ENCODE measurements at regions not wholly inside any gene's neighbourhood (a gene's known extent, or its start where the extent isn't known, plus 50 kb on each side); places are given as distances from the start of the nearest gene placed in this dataset.

- intact Hi-C loops (cut with micrococcal nuclease; ENCODE audit: unreplicated experiment) = no loop called here
Measured at GRCh38 chr2:139438478-139438877, 658.3 kb upstream of the NXPH2 start.

GRCh38 chr2:139427164-139427563 is 647.0 kb upstream of the NXPH2 start:
- no peak for ATAC-seq
- BruUV-seq (replicated peaks) = no TSS peak
- Histone ChIP-seq H3K4me3 (ENCODE audit: low read depth in 2 of 2, low read length in 2 of 2) (no peak overlapping the region), H3K27ac (ENCODE audit: low read length) (no peak overlapping the region), H3K9me3 (ENCODE audit: control insufficient read depth, insufficient read depth, low read depth, low read length) (no peaks in the 10 kb centered on the region), H3K36me3 (ENCODE audit: control insufficient read depth, insufficient read depth, low read length) (no peaks in the 10 kb centered on the region), H3K27me3 (ENCODE audit: control insufficient read depth, insufficient read depth, low read length) (no peaks in the 10 kb centered on the region), H3K4me1 (ENCODE audit: control insufficient read depth, insufficient read depth, low read length) (no peaks in the 10 kb centered on the region)
- intact Hi-C loops (cut with micrococcal nuclease; ENCODE audit: unreplicated experiment) (no loop called here), in situ Hi-C loops (cut with HindIII; ENCODE audit: low pct_unique_long_range_greater_than_20kb, low sequenced_read_pairs) (no loop called here)
- CTCF ChIA-PET = no interaction called here
- TF ChIP-seq CTCF (IDR thresholded peaks at IDR 0.05) = no peak
- DNase-seq (ENCODE audit: low read depth, low spot score) = no peak
- POLR2A ChIA-PET = no interaction called here

More at GRCh38 chr2:139438478-139438877, 658.3 kb upstream of the NXPH2 start:
- DNase-seq (ENCODE audit: low read depth, low spot score) (no peak), ATAC-seq (no peak)
- Histone ChIP-seq H3K4me3 (ENCODE audit: low read depth in 2 of 2, low read length in 2 of 2) (no peak overlapping the region), H3K4me1 (ENCODE audit: control insufficient read depth, insufficient read depth, low read length) (no peaks in the 10 kb centered on the region), H3K36me3 (ENCODE audit: control insufficient read depth, insufficient read depth, low read length) (no peaks in the 10 kb centered on the region), H3K27me3 (ENCODE audit: control insufficient read depth, insufficient read depth, low read length) (no peaks in the 10 kb centered on the region), H3K27ac (ENCODE audit: low read length) (no peak overlapping the region), H3K9me3 (ENCODE audit: control insufficient read depth, insufficient read depth, low read depth, low read length) (no peaks in the 10 kb centered on the region)
- ChIA-PET CTCF (no interaction called here), POLR2A (no interaction called here)
- no TSS peak for BruUV-seq (replicated peaks)
- no peak for TF ChIP-seq CTCF (IDR thresholded peaks at IDR 0.05)
- no peak for TF ChIP-seq TCF7L2 (IDR thresholded peaks at IDR 0.05; ENCODE audit: low read depth, low read length)
- no peak for TF ChIP-seq POLR2AphosphoS5 (IDR thresholded peaks at IDR 0.05; ENCODE audit: low read depth, low read length)
- TF ChIP-seq SIN3A (IDR thresholded peaks at IDR 0.05; ENCODE audit: borderline replicate concordance, insufficient read depth, low read depth, low read length) = no peak
- TF ChIP-seq, protein P1, sequence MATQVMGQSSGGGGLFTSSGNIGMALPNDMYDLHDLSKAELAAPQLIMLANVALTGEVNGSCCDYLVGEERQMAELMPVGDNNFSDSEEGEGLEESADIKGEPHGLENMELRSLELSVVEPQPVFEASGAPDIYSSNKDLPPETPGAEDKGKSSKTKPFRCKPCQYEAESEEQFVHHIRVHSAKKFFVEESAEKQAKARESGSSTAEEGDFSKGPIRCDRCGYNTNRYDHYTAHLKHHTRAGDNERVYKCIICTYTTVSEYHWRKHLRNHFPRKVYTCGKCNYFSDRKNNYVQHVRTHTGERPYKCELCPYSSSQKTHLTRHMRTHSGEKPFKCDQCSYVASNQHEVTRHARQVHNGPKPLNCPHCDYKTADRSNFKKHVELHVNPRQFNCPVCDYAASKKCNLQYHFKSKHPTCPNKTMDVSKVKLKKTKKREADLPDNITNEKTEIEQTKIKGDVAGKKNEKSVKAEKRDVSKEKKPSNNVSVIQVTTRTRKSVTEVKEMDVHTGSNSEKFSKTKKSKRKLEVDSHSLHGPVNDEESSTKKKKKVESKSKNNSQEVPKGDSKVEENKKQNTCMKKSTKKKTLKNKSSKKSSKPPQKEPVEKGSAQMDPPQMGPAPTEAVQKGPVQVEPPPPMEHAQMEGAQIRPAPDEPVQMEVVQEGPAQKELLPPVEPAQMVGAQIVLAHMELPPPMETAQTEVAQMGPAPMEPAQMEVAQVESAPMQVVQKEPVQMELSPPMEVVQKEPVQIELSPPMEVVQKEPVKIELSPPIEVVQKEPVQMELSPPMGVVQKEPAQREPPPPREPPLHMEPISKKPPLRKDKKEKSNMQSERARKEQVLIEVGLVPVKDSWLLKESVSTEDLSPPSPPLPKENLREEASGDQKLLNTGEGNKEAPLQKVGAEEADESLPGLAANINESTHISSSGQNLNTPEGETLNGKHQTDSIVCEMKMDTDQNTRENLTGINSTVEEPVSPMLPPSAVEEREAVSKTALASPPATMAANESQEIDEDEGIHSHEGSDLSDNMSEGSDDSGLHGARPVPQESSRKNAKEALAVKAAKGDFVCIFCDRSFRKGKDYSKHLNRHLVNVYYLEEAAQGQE (IDR thresholded peaks at IDR 0.05; ENCODE audit: insufficient read depth in 1 of 2, low read depth in 2 of 2, low read length in 1 of 2) = no peak
- in situ Hi-C loops (cut with HindIII; ENCODE audit: low pct_unique_long_range_greater_than_20kb, low sequenced_read_pairs) = no loop called here

DNA sequence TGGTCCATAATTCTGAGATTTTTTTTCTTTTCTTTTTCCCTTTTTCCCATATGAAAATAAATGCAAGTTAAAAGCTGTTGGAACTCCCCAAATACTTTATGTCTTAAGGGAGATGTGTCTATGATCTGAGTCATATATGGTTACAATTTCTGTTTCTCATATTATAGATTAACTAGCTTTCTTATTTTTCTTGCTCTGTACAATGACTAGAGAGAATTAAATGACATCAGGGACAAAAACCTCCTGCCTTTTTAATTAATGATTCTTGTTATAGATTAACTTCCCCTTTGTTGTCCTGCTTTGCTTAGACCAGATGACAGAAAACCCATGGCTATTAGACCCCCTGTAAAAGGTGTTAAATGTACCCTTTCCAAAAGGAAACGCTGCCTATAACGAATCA is 643.9 kb upstream of the NXPH2 start:
- intact Hi-C loops (cut with micrococcal nuclease; ENCODE audit: unreplicated experiment) = no loop called here
- Histone ChIP-seq H3K27me3 (ENCODE audit: control insufficient read depth, insufficient read depth, low read length) (no peaks in the 10 kb centered on the region), H3K4me1 (ENCODE audit: control insufficient read depth, insufficient read depth, low read length) (no peaks in the 10 kb centered on the region), H3K36me3 (ENCODE audit: control insufficient read depth, insufficient read depth, low read length) (no peaks in the 10 kb centered on the region), H3K9me3 (ENCODE audit: control insufficient read depth, insufficient read depth, low read depth, low read length) (no peaks in the 10 kb centered on the region), H3K27ac (ENCODE audit: low read length) (no peak overlapping the region), H3K4me3 (ENCODE audit: low read depth in 2 of 2, low read length in 2 of 2) (no peak overlapping the region)
- ChIA-PET POLR2A (no interaction called here), CTCF (no interaction called here)
- ATAC-seq (no peak), DNase-seq (ENCODE audit: low read depth, low spot score) (no peak)
- no peak for TF ChIP-seq CTCF (IDR thresholded peaks at IDR 0.05)
- in situ Hi-C loops (cut with HindIII; ENCODE audit: low pct_unique_long_range_greater_than_20kb, low sequenced_read_pairs) = no loop called here
- no TSS peak for BruUV-seq (replicated peaks)
